GM21825 (cell line): ENCODE measurements at regions not wholly inside any gene's neighbourhood (a gene's known extent, or its start where the extent isn't known, plus 50 kb on each side); places are given as distances from the start of the nearest gene placed in this dataset.
"Not testable (repeated sequence)": the region's sequence is repeated elsewhere in the genome, so short reads cannot be mapped to it uniquely, and the experiment has no call there.

Experiments used
- ATAC-seq: cut with Tn5 transposase; IDR thresholded peaks from one replicate; pipeline ENCODE4 v1.9.1; 2021; ENCODE audit warnings: mild to moderate bottlenecking, moderate library complexity; ENCODE audit not compliant: unreplicated experiment

DNA sequence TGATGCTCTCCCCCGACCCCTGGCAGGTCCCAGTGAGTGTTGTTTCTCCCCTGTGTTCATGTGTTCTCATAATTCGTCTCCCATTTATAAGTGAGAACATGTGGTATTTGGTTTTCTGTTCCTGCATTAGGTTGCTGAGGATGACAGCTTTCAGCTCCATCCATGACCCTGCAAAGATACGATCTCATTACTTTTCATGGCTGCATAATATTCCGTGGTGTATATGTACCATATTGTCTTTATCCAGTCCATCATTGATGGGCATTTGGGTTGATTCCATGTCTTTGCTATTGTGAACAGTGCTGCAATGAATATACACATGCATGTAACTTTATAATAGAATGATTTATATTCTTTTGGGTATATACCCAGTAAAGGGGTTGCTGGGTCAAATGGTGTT, 321.5 kb downstream of the EMP1 start:
- ATAC-seq: not testable (repeated sequence)

DNA sequence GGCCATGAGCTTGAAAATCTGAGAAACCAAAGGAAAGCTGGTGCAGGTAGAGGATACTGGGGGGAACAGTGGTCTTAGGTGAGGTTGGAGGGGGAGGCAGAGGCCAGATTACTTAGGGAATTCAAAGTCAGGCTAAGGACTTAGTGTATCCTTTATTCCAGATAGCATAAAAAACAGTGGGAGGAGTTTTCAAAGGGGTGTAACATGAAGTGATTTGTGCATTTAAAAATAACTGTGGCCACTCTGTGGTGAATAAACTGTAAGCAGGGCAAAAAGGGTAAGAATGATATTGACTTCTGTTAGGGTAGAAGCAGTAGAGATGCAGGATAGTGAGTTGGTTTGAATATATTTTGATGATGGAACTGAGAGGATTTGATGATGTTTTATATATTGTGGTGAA, 313.2 kb downstream of the EMP1 start:
- ATAC-seq: no peak

DNA sequence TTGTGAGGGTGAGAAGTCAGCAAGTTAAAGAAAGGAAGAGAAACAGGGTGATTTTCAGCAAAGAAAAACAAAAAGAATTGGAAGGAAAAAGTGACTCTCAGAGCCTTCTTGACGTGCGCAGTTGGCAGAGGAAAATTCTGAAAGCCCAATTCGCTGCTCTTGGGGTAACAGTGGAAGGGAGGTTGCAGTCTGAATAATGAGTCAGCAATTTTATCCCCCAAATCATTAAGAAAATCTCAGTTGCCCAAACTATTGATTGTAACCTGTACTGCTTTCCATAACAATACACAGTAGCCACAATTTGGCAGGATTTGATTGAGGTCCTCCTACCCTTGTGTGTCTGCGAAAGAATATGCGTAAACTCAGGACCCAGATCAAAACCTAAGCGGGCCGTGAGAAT, 309.1 kb downstream of the EMP1 start:
- ATAC-seq: no peak

DNA sequence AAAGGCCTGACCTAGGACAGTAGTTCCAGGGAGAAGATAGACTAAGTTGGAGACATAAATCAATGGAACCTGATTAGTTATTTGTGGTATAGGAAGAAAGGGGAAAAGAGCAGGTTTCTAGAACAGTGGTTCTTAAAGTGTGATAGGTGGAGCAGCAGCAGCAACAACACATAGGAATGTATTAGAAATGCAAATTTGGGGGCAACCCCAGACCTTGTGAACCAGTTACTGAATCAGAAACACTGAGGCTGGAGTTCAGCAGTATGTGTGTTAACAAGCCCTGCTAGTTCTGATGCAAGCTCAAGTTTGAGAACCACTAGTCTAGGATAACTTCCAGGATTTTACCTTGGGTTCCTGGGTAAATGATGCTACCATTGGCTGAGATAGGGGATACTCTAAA, 308.7 kb downstream of the EMP1 start:
- ATAC-seq: no peak

DNA sequence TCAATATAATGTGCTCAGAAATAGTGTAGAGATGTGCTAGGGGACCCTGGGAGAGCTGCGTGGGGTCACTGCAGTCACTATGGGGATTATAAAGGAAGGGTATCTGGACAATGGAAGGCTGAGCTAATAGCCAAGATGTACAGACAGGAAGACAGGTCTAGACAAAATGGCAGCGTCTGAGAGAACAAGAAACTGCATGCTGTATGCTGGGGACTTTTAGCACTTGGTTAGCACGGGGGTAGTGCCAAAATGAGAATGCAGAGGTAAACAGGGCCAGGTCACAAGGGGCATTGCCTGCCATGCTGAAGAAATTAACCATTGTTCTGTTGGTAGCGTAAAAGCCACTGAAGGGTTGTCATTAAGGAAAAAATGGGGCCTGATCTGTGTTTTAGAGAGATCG, 308.2 kb downstream of the EMP1 start:
- no peak for ATAC-seq

DNA sequence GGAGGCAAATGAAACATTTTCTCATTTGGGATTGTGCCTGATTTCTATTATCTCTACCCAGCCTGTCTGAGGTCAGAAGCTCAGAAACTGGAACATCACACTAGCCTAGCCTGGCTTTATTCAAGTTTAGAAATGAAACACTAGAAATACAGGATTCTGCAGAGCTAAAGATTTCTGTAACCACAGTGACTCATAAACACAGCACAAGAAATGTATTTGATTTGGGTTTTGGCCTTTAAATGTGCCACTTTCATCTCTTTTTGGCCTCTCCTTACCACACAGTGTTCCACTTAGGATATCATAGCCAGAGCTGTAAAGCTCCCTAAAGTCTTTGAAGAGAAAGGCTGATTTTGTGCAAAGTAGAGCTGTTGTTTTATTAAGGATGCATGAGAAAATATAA, 307.5 kb downstream of the EMP1 start:
- no peak for ATAC-seq

DNA sequence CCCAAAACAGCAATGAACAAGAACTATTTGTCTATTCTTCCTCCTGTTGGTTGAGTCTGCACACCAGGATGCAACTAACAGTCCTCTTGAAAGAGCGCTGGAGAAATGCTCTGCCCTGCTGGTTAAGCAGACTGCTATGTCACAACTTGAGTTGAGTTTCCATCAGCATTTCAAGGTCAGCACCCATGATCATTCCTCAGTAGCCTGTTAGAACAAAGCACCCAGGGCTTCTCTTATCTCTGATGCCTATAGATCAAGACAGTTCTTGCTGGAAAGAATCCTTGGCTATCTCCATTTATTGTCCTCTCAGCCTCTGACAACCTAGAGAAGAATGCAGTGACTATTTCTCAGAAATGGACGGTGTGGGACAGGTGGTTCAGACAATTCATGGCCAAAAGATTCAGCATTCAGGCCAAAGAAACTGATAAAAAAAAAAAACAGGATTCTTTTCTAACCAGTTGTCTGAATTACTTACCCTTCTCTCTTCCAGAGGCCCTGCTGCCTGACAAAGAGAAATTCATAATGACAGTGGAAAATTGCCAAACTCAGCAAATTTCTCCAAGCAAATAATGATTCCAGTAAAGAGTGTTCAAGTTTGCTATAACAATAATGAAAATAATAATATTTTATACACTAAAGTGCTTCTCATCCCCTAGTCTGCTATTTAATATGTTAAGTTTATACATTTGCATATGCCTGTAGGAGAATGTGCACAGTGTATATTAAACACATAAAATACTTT, 306.7 kb downstream of the EMP1 start:
- ATAC-seq: no peak

DNA sequence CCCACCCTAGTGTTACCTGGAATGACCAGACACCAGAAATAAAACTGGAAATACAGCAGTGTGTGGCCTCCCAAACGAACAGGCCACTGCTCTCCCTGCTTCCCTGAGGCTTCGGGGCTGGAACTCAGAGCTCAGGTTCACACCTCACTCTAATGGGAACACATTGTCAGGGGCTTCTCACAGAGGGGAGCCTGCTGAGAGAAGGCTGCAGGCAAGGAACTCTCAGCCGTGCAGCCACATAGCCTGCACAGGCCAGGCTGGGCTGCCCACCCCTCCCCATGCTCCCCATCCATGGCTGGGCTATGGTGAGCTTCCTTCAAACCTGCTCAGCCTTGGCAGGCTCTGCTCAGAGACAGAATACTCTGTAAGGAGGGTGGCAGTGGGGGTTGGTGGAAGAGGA, 302.5 kb downstream of the EMP1 start:
- ATAC-seq: no peak

DNA sequence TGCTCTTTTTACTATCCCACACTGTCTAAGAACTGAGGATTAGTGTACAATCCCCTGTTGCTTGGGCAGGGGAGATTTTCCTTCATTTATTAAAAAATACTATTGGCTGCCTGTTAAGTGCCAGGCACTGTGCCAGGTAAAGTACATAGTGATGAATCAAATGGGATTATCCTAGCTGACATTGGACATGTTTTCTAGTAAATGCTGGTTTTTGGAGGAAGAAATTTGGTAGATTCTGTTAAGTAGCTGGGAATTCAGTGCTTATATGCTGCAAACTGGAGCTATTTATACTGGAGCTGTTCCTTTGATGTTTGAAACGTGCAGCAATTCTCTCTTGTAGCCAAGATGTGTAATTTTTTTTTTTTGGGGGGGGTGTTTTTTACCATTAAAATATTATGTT, 299.6 kb downstream of the EMP1 start:
- no peak for ATAC-seq

DNA sequence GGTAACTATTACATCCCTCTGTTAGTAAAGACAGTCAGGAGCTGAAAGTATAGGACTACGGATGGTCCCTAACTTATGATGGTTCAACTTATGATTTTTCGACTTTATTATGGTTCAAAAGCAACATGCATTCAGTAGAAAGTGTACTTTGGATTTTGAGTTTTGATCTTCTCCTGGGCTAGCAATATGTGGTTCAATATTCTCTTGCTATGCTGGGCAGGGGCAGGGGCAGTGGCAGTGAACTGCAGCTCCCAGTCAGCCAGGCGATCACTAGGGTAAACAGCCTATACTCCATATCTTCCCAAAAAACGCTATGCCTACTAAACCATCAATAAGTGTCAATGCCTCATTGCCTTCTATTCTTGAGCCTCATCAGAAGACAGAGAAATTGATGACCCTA, 292.7 kb downstream of the EMP1 start:
- ATAC-seq: no peak

DNA sequence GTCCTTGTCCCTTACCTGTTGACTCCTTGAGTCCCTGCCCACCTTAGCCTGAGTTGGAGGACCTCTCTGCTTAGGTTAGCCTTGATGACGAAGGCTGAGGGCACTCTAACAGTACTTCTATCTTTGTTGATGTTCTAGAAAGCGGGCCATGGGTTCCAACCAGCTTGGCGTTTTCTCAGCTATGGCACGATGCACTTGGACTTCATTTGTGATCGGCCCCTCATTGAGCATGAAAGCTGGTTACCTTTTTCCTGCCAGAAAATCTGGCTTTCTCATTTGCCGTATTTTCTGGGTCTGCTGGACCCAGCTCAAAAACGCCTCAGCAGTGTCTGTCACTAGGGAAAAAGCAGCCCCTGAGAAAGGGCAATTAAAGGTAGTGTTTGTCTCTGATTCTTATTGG, 290.8 kb downstream of the EMP1 start:
- ATAC-seq: no peak

DNA sequence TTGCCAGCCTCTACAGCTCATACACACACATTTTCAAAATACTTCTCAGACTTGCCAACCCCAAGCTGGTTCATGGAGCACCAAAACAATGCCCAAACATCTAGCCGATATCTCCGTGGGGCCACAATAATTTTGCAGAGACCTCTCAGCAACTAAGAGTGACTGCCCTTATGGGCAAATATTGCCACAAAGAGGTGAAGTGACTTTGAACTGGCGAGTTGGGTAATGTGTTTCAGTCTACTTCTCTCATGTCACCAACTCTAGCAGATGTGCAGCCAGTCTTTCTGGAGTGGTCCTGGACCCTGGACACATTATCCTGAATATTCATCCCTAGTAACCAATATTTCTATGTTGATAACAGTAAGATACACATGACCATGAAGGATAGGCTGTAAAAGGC, 290.3 kb downstream of the EMP1 start:
- no peak for ATAC-seq

DNA sequence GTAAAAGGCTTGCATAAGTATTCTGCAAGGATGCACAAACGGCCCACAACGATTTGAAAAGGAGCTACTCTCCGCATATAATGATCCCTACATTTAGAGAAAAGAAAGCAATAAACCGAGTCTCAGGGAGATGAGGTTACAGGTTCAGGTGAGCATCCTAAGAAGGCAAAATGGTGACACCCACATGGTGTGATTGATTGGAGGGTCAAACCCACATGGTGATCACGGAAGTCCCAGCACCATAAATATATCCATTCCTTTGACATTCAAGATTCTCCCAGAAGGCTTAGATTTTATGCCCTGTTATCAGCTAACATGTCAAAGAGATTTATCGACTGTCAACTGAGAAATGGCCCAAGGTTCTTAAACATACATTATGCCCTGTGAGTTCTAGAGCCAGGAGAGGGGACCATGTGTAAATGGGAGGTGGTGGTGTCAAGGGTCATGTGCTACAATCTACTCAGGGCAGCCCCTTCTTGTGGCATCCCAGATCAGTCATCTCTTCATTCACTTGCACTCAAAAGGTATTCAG, 282.2 kb downstream of the EMP1 start:
- ATAC-seq: no peak

DNA sequence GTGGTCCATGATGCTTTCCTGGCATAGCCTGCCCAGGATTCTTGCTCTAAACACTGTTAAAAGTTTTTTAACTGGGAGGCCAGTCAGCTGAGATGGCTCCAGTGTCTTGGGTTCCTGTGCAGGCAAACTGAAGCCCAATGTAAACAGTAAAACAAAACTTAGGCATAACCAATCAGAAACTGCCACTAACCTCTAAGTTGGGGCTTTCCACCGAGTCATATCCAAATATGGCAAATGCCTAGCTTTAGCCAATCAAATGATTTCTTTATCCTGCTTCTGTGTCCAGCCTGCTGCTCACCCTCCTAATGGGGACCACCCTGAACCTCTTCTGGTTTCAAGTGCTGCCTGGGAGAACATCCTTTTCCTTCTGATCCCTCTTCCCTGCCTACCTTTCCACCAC, 277.9 kb downstream of the EMP1 start:
- ATAC-seq: no peak

DNA sequence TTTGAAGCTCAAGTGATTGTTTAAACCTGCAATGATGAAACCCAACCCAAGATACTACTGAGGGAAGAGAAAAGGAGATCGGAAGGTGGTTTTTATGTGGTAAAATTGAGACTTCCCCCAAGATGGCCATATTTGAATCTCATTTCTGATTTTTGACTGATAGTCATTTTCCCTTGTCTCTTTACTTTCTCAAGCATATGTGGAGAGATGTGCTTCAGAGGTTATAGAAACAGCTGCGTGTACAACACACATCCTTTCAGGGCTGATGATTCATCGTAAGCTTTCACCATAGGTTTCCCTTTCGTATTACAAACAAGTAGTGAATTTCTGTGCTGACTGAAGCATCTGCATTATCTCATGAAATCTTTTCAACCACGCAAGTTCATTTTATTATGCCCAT, 276.2 kb downstream of the EMP1 start:
- ATAC-seq: peak; percentile 97

DNA sequence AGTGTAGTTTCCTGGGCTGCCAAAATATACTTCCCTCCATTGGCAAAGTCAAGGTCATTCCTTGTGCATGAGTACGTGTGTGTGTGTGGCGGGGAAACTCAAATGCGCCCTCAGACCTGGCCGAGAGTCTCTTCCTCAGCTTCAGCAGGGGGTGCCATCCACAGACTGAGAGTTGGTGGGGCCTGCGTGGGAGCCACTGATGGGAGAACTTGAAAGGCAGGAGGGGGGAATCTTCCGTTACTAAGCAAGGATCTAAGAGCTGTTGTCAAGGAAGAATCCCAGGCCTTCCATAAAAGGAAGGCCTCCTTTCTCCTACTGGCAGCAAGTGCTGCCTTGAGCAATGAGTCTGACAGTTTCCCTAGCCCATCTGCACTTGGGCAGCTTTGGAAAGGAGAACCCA, 274.9 kb downstream of the EMP1 start:
- ATAC-seq: no peak

DNA sequence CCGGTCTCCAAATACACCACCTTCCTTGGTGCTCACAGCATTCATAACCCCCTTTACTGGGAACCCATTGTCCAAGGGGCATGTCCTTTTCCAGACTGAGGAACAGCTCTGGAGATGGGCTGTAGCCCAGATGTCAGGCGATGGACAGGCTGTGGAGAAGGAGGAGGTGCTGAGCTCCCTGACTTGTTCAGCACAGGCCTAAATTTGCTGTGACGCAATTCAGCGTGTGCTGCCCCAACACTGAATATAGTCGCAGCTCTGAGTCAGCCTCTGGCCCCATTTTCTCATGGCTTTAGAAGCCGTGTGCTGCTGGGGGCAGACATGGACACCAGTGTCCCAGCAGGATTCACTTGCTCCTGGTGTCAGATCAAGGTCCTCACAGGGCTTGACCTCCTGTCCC, 269.1 kb downstream of the EMP1 start:
- no peak for ATAC-seq

DNA sequence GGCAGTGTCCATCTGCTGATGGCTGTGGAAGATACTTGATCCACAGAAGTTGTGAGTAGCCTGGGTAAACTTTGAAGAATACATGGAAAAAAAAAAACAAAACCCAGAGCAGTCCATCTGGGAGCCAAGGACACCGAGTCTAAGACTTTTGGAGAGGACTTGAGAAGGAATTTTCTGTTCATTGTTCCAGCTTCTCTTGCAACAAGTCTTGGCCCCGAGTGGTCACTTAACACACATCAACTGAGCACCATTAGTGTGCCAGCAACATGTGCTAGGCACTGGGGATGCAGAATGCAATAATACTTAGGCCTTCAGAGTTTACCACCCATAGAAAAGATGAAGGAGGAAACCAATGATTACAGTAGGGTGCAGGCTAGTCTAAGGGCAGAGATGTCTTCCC, 266.7 kb downstream of the EMP1 start:
- no peak for ATAC-seq

DNA sequence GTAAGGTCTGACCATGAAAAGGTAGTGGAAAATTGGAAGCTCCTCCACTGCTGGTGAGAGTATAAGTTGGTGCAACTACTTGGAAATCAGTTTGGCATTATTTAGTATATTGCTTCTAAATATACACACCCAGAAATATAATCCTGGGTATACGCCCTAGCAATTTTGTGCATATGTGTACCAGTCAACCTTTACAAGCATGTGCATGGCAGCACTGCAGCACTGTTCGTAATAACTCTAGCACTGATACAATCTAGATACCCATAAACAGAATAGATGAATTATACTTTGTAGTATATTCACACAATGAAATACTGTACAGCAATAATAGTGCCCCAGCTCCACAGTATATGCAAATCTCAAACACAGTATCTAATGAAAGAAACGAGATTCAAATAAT, 265.9 kb downstream of the EMP1 start:
- ATAC-seq: no peak

DNA sequence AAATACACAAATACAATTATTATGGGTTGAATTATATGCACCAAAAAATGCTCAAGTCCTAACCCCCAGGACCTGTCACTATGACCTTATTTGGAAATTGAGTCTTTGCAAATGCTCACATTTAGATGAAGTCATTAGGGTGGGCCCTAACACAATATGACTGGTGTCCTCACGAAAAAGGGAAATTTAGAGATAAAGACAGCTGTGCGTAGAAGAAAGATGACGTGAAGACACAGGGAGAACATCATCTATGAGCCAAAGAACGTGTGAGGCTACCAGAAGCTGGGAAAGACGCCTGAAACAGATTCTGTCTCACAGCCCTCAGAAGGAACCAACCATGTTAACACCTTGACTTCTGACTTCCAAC, 259.2 kb downstream of the EMP1 start:
- ATAC-seq: no peak

DNA sequence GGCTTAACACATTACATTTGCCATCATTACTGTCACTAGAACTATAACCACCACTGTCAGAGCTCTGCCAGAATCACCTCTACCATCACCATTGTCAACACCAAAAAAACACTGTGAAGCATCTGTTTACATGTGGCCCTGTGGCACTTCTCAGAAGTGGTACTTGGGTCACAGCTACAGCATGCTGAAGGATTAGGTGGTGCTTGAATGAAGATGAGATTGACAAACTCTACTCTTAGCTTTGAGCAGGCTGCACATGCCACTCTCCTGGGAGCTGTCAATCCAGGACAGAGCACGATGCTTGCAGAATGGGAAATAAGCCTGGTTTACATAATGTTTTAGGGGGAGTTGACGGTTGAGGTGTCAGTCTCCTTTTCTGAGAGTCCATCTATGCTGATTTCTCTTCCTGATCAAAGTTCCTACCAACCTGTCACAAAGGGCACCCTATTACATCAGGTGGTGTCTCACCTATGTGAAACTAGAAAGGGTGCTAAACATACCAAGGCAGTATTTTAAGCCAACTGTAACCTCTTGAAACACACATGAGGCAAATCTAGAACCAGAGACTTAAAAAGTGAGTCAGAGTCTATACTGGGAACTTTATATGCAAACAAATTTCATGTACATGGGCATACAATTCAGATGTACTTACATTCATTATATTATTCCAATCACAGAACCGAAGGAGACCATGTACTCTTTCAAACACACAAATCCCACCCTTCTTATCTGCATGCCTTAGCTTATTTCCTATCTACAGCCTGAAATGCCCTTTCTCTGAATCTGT, 258.7 kb downstream of the EMP1 start:
- ATAC-seq: no peak

DNA sequence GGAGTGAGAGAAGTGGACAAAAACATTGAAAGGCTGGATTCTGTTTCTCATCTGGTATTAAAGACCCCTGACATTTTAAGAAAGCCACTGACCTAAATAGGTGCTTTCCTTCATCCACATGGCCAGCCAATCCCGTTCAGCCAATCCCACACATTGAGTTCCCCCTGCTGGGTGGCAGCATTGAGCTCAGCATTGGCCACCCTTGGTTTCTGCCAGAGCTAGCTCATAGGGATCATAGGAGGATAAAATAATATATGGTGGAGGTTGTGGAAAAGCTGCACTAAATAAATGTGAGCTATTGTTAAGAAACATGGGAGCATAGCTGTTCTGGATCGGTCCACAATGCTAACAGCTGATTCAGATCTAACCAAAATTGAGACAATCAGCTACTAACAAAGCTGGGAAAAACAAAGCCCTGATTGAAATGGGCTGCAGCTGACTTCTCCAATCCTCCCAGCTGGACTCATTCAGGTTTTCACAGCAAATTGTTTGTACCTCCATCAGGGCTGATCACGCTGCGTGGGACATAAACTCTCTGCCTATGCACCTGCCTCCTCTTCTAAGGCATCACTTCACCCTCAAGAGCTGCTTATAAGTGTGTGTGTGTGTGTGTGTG, 256.5 kb downstream of the EMP1 start:
- ATAC-seq: no peak
